H54 (cell line): ENCODE measurements at regions not wholly inside any gene's neighbourhood (a gene's known extent, or its start where the extent isn't known, plus 50 kb on each side); places are given as distances from the start of the nearest gene placed in this dataset.

Experiments
- DNase-seq: peaks from one replicate; pipeline ENCODE4 v3.0.0; 2011; ENCODE audit warnings: low spot score, mixed read lengths; ENCODE audit not compliant: insufficient read length
- FAIRE-seq: peaks from 3 replicates; lab custom pipeline; 2011; peaks lifted over from hg19 to GRCh38; lab: Jason Lieb, UNC
- POLR2A ChIP-seq: IDR thresholded peaks from 2 replicates; pipeline ENCODE4 v1.6.1; 2011; ENCODE audit warnings: low read depth, mild to moderate bottlenecking, low read length

GRCh38 chr2:103276869-103277268 is 515.0 kb downstream of the TMEM182 start:
- no peak for DNase-seq
- FAIRE-seq, result no peak
- TF ChIP-seq POLR2A, result no peak

- no peak for FAIRE-seq
- no peak for DNase-seq
- no peak for TF ChIP-seq POLR2A
Measured at GRCh38 chr2:103284750-103285149, 522.9 kb downstream of the TMEM182 start.

GRCh38 chr2:103285354-103285753 is 523.5 kb downstream of the TMEM182 start:
- FAIRE-seq (no peak), DNase-seq (no peak)

GRCh38 chr2:103287746-103288145 is 525.9 kb downstream of the TMEM182 start:
- TF ChIP-seq POLR2A, result no peak
- FAIRE-seq, result no peak
- no peak for DNase-seq

More at GRCh38 chr2:103285354-103285753, 523.5 kb downstream of the TMEM182 start:
- no peak for TF ChIP-seq POLR2A

- FAIRE-seq, result no peak
- no peak for DNase-seq
- no peak for TF ChIP-seq POLR2A
Measured at GRCh38 chr2:103288696-103289095, 526.9 kb downstream of the TMEM182 start.

GRCh38 chr2:103289105-103289725 is 527.4 kb downstream of the TMEM182 start:
- no peak for TF ChIP-seq POLR2A
- no peak for DNase-seq
- FAIRE-seq, result no peak

GRCh38 chr2:103292573-103292972 is 530.7 kb downstream of the TMEM182 start:
- TF ChIP-seq POLR2A, result no peak
- no peak for FAIRE-seq
- DNase-seq, result no peak

- no peak for DNase-seq
- no peak for TF ChIP-seq POLR2A
- no peak for FAIRE-seq
Measured at GRCh38 chr2:103293067-103293741, 531.4 kb downstream of the TMEM182 start.

- no peak for FAIRE-seq
- TF ChIP-seq POLR2A, result no peak
- DNase-seq, result no peak
Measured at GRCh38 chr2:103293742-103294077, 531.9 kb downstream of the TMEM182 start.

- FAIRE-seq (no peak), DNase-seq (no peak)
- no peak for TF ChIP-seq POLR2A
Measured at GRCh38 chr2:103294420-103294819, 532.6 kb downstream of the TMEM182 start.

GRCh38 chr2:103295591-103295990 is 533.8 kb downstream of the TMEM182 start:
- no peak for TF ChIP-seq POLR2A
- DNase-seq, result no peak
- no peak for FAIRE-seq

- DNase-seq (no peak), FAIRE-seq (no peak)
- no peak for TF ChIP-seq POLR2A
Measured at GRCh38 chr2:103324671-103325070, 562.8 kb downstream of the TMEM182 start.

- FAIRE-seq, result no peak
- TF ChIP-seq POLR2A, result no peak
Measured at GRCh38 chr2:103327386-103327785, 565.6 kb downstream of the TMEM182 start.

GRCh38 chr2:103327966-103328365 is 566.1 kb downstream of the TMEM182 start:
- no peak for TF ChIP-seq POLR2A
- DNase-seq (no peak), FAIRE-seq (no peak)

More at GRCh38 chr2:103327386-103327785, 565.6 kb downstream of the TMEM182 start:
- DNase-seq, result no peak

GRCh38 chr2:103335403-103335802 is 573.6 kb downstream of the TMEM182 start:
- TF ChIP-seq POLR2A, result no peak
- FAIRE-seq, result no peak
- no peak for DNase-seq
